SU-DHL-6 (cell line): ENCODE measurements at regions not wholly inside any gene's neighbourhood (a gene's known extent, or its start where the extent isn't known, plus 50 kb on each side); places are given as distances from the start of the nearest gene placed in this dataset.
A peak's percentile ranks its signal among the peaks of the same experiment; 100 is the strongest.

ENCODE experiments used
- H2AFZ ChIP-seq: fragments of 200-600 bp; sonication (generic); 2 replicates; pipeline ENCODE4 v1.6.1; 2014; ENCODE audit warnings: low read depth, mild to moderate bottlenecking, moderate library complexity, mixed read lengths, antibody characterized with exemption, low read length; ENCODE audit not compliant: severe bottlenecking
- H3F3A ChIP-seq: fragments of 200-600 bp; shearing (Covaris generic); 2 replicates; pipeline ENCODE4 v1.6.0; 2016; ENCODE audit warnings: antibody characterized with exemption, mild to moderate bottlenecking; ENCODE audit not compliant: insufficient read depth
- H3K27ac ChIP-seq: fragments of 200-600 bp; sonication (generic); 2 replicates; pipeline ENCODE4 v1.5.1; 2016; ENCODE audit warnings: low read depth, mild to moderate bottlenecking, low read length, moderate library complexity, mixed read lengths
- H3K27me3 ChIP-seq: fragments of 200-600 bp; sonication (generic), shearing (Covaris generic); 2 replicates; pipeline ENCODE4 v1.6.0; 2014; ENCODE audit warnings: mild to moderate bottlenecking, low read length
- H3K36me3 ChIP-seq: fragments of 200-600 bp; sonication (generic); 2 replicates; pipeline ENCODE4 v1.6.1; 2014; ENCODE audit warnings: mild to moderate bottlenecking, low read length, mixed read lengths
- H3K4me2 ChIP-seq: fragments of 300-600, 200-600 bp; shearing (Covaris generic), sonication (generic); 2 replicates; pipeline ENCODE4 v1.6.0; 2014; ENCODE audit warnings: low read length, low read depth, mild to moderate bottlenecking; ENCODE audit not compliant: poor library complexity, severe bottlenecking
- H3K4me3 ChIP-seq: fragments of 200-600 bp; sonication (generic); 2 replicates; pipeline ENCODE4 v1.5.1; 2014; ENCODE audit warnings: antibody characterized with exemption, low read length, mild to moderate bottlenecking, mixed read lengths; ENCODE audit not compliant: insufficient read depth, poor library complexity, severe bottlenecking
- H3K79me2 ChIP-seq: fragments of 200-600 bp; sonication (generic); 2 replicates; pipeline ENCODE4 v1.6.1; 2014; ENCODE audit warnings: mild to moderate bottlenecking, low read length, moderate library complexity; ENCODE audit not compliant: insufficient read depth
- H3K9ac ChIP-seq: fragments of 200-600 bp; sonication (generic); 2 replicates; pipeline ENCODE4 v1.7.0; 2014; ENCODE audit warnings: mild to moderate bottlenecking, low read length
- H3K9me2 ChIP-seq: fragments of 200-600 bp; sonication (generic); replicated peaks from 2 replicates; pipeline ENCODE4 v1.6.1; 2014; ENCODE audit warnings: low read length; ENCODE audit not compliant: insufficient read depth
- H3K9me3 ChIP-seq: fragments of 200-600 bp; sonication (generic); 2 replicates; pipeline ENCODE4 v1.6.1; 2014; ENCODE audit warnings: low read length, mixed read lengths; ENCODE audit not compliant: insufficient read depth
- H4K20me1 ChIP-seq: fragments of 200-600 bp; sonication (generic); 2 replicates; pipeline ENCODE4 v1.6.1; 2014; ENCODE audit warnings: low read depth, mild to moderate bottlenecking, antibody characterized with exemption, low read length, moderate library complexity, mixed read lengths
- EZH2phosphoT487 ChIP-seq: fragments of 200-600 bp; sonication (generic), shearing (Covaris generic); conservative IDR thresholded peaks from 2 replicates; pipeline ENCODE4 v1.6.1; 2018; ENCODE audit warnings: mild to moderate bottlenecking, antibody characterized with exemption, low read length, moderate library complexity, mixed read lengths
- TF ChIP-seq, protein P1 (sequence below): fragments of 200-600 bp; sonication (generic); IDR thresholded peaks from one replicate; pipeline ENCODE4 v1.5.1; 2017; ENCODE audit warnings: antibody characterized with exemption, mild to moderate bottlenecking, low read length, moderate library complexity; ENCODE audit not compliant: insufficient read depth, poor library complexity, severe bottlenecking

DNA sequence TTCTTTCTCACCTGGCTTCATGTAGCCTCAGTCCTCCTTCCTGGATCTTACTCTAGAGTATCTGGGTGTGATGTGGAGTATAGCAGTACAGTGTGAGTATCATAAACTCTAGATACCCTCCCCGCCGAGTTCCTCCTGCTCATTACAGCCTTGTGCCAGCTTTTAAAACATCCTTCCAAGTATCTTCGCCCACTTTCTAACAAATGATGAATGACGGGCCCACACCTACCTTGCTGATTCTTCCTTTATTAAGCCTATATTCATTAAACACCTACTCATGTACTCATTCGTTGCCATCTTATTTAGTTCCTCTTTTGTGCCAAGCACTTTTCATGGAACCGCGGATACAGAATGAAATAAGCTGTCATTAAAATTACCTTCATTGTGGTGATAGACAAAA, 1585.3 kb upstream of the TENM3 start:
- H3K79me2 ChIP-seq, result no peaks in the 10 kb centered on the region
- no peaks in the 10 kb centered on the region for H4K20me1 ChIP-seq
- no peak overlapping the region for H3K27ac ChIP-seq
- H3K9me3 ChIP-seq, result no peaks in the 10 kb centered on the region
- H3K9me2 ChIP-seq, result no peaks in the 10 kb centered on the region
- H2AFZ ChIP-seq, result no peak overlapping the region
- TF ChIP-seq, protein P1, sequence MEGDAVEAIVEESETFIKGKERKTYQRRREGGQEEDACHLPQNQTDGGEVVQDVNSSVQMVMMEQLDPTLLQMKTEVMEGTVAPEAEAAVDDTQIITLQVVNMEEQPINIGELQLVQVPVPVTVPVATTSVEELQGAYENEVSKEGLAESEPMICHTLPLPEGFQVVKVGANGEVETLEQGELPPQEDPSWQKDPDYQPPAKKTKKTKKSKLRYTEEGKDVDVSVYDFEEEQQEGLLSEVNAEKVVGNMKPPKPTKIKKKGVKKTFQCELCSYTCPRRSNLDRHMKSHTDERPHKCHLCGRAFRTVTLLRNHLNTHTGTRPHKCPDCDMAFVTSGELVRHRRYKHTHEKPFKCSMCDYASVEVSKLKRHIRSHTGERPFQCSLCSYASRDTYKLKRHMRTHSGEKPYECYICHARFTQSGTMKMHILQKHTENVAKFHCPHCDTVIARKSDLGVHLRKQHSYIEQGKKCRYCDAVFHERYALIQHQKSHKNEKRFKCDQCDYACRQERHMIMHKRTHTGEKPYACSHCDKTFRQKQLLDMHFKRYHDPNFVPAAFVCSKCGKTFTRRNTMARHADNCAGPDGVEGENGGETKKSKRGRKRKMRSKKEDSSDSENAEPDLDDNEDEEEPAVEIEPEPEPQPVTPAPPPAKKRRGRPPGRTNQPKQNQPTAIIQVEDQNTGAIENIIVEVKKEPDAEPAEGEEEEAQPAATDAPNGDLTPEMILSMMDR, result no peak
- no peak for TF ChIP-seq EZH2phosphoT487
- H3K4me2 ChIP-seq, result no peak overlapping the region
- no peak overlapping the region for H3K9ac ChIP-seq
- no peaks in the 10 kb centered on the region for H3K36me3 ChIP-seq
- no peaks in the 10 kb centered on the region for H3K27me3 ChIP-seq
- no peak overlapping the region for H3K4me3 ChIP-seq
- no peaks in the 10 kb centered on the region for H3F3A ChIP-seq

DNA sequence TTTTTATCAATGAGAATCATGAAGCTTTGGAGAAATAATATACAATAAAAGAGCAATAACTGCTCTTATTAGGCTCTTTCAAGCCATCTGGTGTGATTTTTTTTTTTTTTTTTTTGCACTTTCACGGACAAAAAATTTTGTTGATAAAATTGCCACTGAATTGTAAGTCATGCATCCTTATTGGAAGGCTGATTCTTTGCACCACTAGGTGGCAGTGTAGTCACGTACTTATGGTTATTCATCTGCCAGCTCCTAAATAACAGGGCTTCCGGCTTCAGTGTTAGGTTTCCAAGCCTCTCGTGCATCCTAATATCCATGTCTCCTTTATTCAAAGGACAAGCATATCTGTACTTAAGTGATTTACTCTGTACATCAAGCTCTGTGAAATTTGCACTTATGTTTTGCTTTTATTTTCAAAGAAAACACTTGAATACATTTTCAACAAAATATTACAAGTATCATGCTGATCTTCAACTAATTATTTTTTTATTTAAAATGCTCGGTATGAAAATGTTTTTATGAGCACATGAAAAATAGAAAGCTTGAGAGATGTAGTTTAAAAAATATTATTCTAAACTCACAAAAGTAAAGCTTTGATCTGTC, 1578.3 kb upstream of the TENM3 start:
- no peak overlapping the region for H3K4me3 ChIP-seq
- H3K79me2 ChIP-seq, result no peaks in the 10 kb centered on the region
- no peaks in the 10 kb centered on the region for H4K20me1 ChIP-seq
- H3K9me3 ChIP-seq, result no peaks in the 10 kb centered on the region
- H2AFZ ChIP-seq, result peak overlapping the region; percentile 84
- no peaks in the 10 kb centered on the region for H3K27me3 ChIP-seq
- no peak overlapping the region for H3K27ac ChIP-seq
- H3F3A ChIP-seq, result no peaks in the 10 kb centered on the region
- no peak overlapping the region for H3K9ac ChIP-seq
- no peaks in the 10 kb centered on the region for H3K36me3 ChIP-seq
- peak overlapping the region; percentile 18 for H3K4me2 ChIP-seq
- H3K9me2 ChIP-seq, result no peaks in the 10 kb centered on the region
- no peak for TF ChIP-seq EZH2phosphoT487
- TF ChIP-seq, protein P1, result peak; percentile 55

DNA sequence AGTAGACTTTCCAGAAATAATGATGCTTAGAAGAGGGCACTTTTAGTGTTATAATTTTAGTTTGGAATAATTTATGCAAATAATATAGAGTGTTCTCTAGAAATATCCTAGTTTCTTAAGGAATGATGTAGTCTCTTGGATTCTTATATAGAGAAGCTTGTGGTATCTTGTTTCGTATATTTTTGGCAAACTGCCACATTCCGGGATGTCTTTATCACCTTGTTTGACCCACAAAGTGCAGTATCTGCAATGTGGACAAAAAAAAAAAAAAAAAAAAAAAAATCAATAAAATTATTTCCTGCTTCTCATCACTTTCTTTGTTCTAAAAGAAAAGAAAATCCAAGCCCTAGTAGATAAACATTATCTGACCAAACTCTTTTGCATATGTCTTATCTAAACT, 1577.7 kb upstream of the TENM3 start:
- no peak overlapping the region for H2AFZ ChIP-seq
- H3K4me2 ChIP-seq, result no peak overlapping the region
- H4K20me1 ChIP-seq, result no peaks in the 10 kb centered on the region
- no peaks in the 10 kb centered on the region for H3K27me3 ChIP-seq
- H3K27ac ChIP-seq, result no peak overlapping the region
- no peaks in the 10 kb centered on the region for H3K9me3 ChIP-seq
- no peak overlapping the region for H3K9ac ChIP-seq
- H3F3A ChIP-seq, result no peaks in the 10 kb centered on the region
- no peaks in the 10 kb centered on the region for H3K36me3 ChIP-seq
- H3K9me2 ChIP-seq, result no peaks in the 10 kb centered on the region
- no peaks in the 10 kb centered on the region for H3K79me2 ChIP-seq
- TF ChIP-seq EZH2phosphoT487, result no peak
- no peak overlapping the region for H3K4me3 ChIP-seq

DNA sequence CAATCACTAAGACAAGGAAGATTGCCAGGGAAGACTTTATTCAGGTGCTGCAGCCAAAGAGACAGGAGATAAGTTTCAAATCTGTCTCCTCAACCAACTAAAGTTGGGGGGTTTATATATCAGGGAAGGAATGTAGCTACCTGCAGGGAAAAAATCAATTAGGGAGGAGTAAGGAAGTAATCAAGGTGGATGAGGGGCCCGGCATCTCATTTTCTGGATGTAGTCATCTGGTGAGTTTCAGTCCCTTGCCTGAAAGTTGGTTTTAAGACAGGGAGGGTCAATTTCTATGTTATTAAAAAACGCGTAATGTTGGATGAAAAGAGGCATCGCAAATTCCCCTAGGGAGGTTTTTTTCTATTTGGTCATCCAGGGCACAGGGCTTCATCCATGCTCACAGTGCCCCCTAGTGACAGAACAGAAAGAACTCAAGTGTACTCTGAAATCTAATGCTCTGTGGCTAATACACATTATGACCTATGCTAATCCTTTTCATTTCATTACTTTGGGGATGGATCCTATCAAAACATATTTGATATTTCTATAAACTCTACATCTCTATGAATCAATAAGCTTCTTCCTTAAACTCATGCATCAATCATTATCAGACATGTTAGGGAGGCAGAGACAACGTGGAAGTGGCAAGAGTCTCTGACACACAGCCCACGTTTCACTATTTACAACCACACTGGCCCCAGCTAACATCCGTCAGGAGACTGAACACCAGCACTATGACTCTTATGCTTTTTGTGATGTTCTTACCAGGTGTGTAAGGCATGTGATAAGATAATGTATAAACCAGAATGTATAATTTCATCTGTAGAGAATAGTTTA, 1577.0 kb upstream of the TENM3 start:
- Histone ChIP-seq H3K9ac (no peak overlapping the region), H3K36me3 (no peaks in the 10 kb centered on the region), H3K4me3 (no peak overlapping the region), H2AFZ (no peak overlapping the region), H3K27ac (no peak overlapping the region), H3K9me3 (no peaks in the 10 kb centered on the region), H3K79me2 (no peaks in the 10 kb centered on the region), H3K9me2 (no peaks in the 10 kb centered on the region), H3K27me3 (no peaks in the 10 kb centered on the region), H4K20me1 (no peaks in the 10 kb centered on the region), H3F3A (no peaks in the 10 kb centered on the region), H3K4me2 (no peak overlapping the region)
- TF ChIP-seq EZH2phosphoT487, result no peak
- TF ChIP-seq, protein P1, result peak; percentile 47
